Stimulated activated memory B cell treated with anti-CD40 and anti-IgM and Interleukin-4, amounts not matched to agents 10 μg/mL and 1 μg/mL and 100 μg/mL, for 72 hours (primary cell): ENCODE measurements at regions not wholly inside any gene's neighbourhood (a gene's known extent, or its start where the extent isn't known, plus 50 kb on each side); places are given as distances from the start of the nearest gene placed in this dataset.
A peak's percentile ranks its signal among the peaks of the same experiment; 100 is the strongest.

Experiments used
- ATAC-seq: fragments of 150-1000 bp; cut with Tn5 transposase; 2 replicates; pipeline ENCODE4 v1.10.0; 2021
- H3K27ac Mint-ChIP-seq: one replicate; pipeline ENCODE4 v1.8.0; 2022; ENCODE audit warnings: mild to moderate bottlenecking, mixed read lengths
- H3K27me3 Mint-ChIP-seq: one replicate; pipeline ENCODE4 v1.8.0; 2022; ENCODE audit warnings: mixed read lengths
- H3K36me3 Mint-ChIP-seq: one replicate; pipeline ENCODE4 v1.8.0; 2022; ENCODE audit warnings: mixed read lengths
- H3K4me1 Mint-ChIP-seq: one replicate; pipeline ENCODE4 v1.8.0; 2022; ENCODE audit warnings: mixed read lengths
- H3K4me3 Mint-ChIP-seq: one replicate; pipeline ENCODE4 v1.8.0; 2022; ENCODE audit warnings: mild to moderate bottlenecking, moderate library complexity, mixed read lengths
- H3K9me3 Mint-ChIP-seq: one replicate; pipeline ENCODE4 v1.8.0; 2022; ENCODE audit warnings: mixed read lengths

DNA sequence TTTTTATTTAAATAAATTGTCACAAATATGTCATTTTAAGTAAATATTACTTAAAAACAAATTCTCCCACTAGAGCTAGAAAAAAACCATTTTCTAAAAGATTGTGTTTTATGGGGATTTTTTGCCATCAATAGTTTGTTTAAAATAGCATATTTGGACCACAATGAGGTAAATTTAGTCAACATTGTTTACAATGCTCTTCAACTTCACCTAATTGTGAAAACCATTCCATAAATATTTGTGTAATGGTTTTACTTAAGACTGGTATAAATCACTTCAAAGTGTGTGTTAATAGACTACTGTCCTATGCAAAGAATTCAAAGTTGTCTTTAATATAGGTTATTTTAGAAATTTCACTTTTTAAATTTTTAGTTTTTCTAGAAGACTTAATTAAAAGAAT lies 1004.2 kb downstream of the PCDH18 start:
- Mint-ChIP-seq H3K27ac (no peak overlapping the region), H3K4me3 (no peak overlapping the region), H3K9me3 (no peaks in the 10 kb centered on the region), H3K27me3 (no peaks in the 10 kb centered on the region), H3K36me3 (no peaks in the 10 kb centered on the region), H3K4me1 (no peaks in the 10 kb centered on the region)
- no peak for ATAC-seq

DNA sequence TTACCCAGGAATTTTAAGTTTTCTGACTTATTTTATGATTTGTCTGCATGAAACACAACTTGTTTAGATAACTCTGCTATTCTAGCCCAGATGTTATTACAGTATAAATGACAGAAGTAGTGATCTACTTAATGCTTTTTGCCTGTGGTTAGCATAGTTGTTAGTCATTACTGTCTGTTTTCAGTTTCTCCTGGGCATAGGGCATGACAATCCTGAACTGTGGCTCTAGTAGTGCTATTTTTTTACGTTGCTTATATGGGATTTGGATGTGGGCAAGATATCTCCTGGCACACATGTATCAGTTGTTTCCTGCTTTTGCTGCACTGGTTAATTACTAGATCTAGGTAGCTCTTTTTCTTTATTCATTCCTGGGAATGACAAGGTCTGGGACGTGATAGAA lies 1005.8 kb downstream of the PCDH18 start:
- H3K4me3 Mint-ChIP-seq: no peak overlapping the region
- H3K27ac Mint-ChIP-seq: no peak overlapping the region
- no peaks in the 10 kb centered on the region for H3K36me3 Mint-ChIP-seq
- ATAC-seq: no peak
- no peaks in the 10 kb centered on the region for H3K27me3 Mint-ChIP-seq
- H3K9me3 Mint-ChIP-seq: no peaks in the 10 kb centered on the region
- H3K4me1 Mint-ChIP-seq: no peaks in the 10 kb centered on the region

DNA sequence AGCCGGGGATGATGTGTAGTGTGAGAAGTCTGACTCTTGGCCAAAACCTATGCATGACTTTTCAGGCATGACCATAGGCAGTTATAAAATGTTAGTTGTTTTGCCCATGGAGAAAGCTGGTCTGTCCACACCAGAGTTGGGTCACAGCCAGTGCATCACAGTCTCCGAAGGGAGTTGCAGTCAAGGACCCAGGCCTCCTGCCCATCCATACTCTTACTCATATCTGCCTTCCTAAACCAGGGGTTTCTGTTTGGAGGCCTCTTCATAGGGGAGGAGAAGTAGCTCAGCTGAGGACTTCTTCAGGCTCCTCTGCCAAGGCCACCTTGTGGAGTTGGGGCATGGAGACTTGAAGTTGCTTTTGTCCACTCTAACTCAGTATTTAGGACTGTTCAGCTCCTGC lies 1008.3 kb downstream of the PCDH18 start:
- Mint-ChIP-seq H3K9me3 (peaks cover 7% of the 10 kb centered on the region), H3K27ac (no peak overlapping the region), H3K4me3 (no peak overlapping the region), H3K27me3 (no peaks in the 10 kb centered on the region), H3K4me1 (no peaks in the 10 kb centered on the region), H3K36me3 (no peaks in the 10 kb centered on the region)
- peak; percentile 53 for ATAC-seq

DNA sequence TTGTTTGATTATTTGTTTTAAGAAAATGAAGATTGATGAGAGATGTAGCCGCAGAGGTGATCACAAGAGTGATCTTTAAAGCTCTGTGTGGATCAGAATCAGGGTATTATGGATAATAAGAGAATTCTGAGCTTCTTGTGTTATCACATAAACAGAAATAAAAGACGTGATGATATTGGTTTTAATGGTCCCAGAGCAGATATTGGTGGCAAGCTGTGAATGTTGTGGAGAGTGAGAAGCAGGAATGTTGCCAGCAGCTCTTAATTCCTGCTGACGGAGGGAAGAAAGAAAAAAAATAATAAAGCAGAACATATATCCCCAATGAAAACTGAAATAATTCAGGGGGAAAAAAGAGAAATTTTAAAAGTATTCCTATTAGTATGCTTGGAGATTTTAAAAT lies 1015.9 kb downstream of the PCDH18 start:
- no peak for ATAC-seq
- H3K27me3 Mint-ChIP-seq: no peaks in the 10 kb centered on the region
- H3K4me1 Mint-ChIP-seq: no peaks in the 10 kb centered on the region
- peaks cover 9% of the 10 kb centered on the region for H3K9me3 Mint-ChIP-seq
- no peaks in the 10 kb centered on the region for H3K36me3 Mint-ChIP-seq
- H3K27ac Mint-ChIP-seq: no peak overlapping the region
- H3K4me3 Mint-ChIP-seq: no peak overlapping the region

DNA sequence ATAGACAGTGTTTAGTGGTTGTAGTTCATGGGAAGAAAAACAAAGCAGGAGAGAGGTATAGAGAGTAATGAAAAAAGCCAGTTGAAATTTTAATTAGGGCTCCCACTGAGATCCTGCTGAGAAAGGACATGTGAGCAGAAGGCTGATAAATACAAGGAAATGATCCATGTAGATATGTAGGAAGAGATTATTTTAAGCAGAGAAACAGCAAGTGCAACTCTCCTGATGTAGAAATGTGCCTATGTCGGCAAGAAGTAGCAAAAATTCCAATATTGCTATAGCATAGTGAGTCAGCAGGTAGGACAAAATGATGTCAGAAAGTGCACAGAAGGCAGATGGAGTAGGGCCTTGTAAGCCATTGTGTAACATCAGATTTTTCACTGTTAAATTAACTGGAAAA lies 1027.3 kb downstream of the PCDH18 start:
- Mint-ChIP-seq H3K4me1 (no peaks in the 10 kb centered on the region), H3K27ac (no peak overlapping the region), H3K36me3 (no peaks in the 10 kb centered on the region), H3K27me3 (no peaks in the 10 kb centered on the region), H3K4me3 (no peak overlapping the region), H3K9me3 (peaks cover 8% of the 10 kb centered on the region)
- no peak for ATAC-seq

DNA sequence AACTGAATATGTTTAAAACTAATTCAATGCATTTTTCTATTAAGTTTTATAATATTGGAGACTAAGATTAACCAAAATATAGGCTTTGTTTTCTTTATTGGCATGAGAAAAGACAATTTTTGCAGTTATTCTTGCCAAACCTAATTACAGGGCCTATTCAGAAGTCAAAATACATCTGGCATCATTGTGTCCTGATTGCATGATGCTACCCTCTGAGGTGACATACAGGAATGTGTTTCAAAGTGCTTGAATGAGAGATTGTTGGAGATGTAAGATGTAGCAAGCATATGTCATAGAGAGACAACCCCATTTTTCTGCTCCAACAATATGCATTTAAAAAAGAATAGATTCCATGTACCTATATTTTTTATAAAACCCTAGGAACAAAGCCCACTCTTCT lies 1036.4 kb downstream of the PCDH18 start:
- ATAC-seq: no peak
- Mint-ChIP-seq H3K4me1 (no peaks in the 10 kb centered on the region), H3K4me3 (no peak overlapping the region), H3K36me3 (no peaks in the 10 kb centered on the region), H3K27me3 (no peaks in the 10 kb centered on the region), H3K9me3 (no peaks in the 10 kb centered on the region), H3K27ac (no peak overlapping the region)

DNA sequence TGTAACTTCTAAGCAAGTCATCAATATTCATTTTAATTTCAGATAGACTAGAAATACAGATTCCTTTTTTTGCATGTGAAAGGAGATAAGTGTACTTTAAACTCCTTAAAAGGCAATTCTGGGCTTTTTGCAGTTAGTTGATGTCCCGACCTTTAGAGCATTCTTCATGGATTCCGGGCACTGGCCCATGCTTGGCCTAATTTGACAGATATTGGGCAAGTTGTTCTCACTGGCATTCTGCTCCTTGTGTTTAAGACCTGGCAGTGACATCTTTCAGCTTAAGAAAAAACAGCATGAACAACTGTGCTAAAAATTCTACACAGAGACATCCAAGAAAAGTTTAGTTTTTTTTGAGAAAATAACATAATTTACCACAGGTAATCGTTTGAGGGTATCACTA lies 1037.2 kb downstream of the PCDH18 start:
- Mint-ChIP-seq H3K4me1 (no peaks in the 10 kb centered on the region), H3K9me3 (no peaks in the 10 kb centered on the region), H3K27ac (no peak overlapping the region), H3K36me3 (no peaks in the 10 kb centered on the region), H3K4me3 (no peak overlapping the region), H3K27me3 (no peaks in the 10 kb centered on the region)
- ATAC-seq: no peak

DNA sequence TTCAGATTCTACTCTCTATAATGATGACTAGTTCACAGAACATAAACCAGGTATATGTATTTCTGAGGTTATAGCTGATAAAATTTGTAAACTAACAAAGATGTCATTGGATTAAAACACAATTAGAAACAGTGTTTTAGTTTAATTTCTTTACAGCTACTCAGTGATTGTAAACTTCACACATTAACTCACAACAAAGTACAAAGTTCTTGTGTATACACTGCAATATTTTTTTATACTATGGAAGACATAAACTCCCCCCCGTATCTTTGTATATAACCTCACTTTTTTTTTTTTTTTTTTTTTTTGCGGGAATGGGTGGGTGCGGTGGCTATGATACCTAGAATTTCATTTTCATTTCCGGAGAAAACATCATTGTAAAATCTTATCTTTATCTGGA lies 1043.2 kb downstream of the PCDH18 start:
- H3K9me3 Mint-ChIP-seq: peaks cover 3% of the 10 kb centered on the region
- no peaks in the 10 kb centered on the region for H3K27me3 Mint-ChIP-seq
- no peak overlapping the region for H3K4me3 Mint-ChIP-seq
- ATAC-seq: no peak
- no peaks in the 10 kb centered on the region for H3K36me3 Mint-ChIP-seq
- no peaks in the 10 kb centered on the region for H3K4me1 Mint-ChIP-seq
- H3K27ac Mint-ChIP-seq: no peak overlapping the region

DNA sequence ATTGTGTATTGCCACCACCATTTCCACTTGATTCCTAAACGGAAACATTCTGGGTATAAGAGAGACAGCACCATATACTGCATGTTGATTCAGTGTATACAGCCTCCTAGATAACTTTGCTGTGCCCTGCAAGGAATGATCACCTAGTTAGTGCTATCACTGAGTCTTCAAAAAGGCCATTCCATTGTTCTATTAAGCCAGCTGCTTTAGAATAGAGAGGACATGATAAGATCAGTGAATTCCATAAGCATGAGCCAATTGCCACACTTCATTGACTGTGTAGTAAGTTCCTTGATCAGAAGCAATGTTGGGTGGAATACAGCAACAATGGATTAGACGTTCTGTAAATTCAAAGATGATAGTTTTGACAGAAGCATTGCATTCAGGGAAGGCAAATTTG lies 1047.3 kb downstream of the PCDH18 start:
- no peak overlapping the region for H3K27ac Mint-ChIP-seq
- no peak overlapping the region for H3K4me3 Mint-ChIP-seq
- no peaks in the 10 kb centered on the region for H3K27me3 Mint-ChIP-seq
- no peaks in the 10 kb centered on the region for H3K4me1 Mint-ChIP-seq
- no peaks in the 10 kb centered on the region for H3K36me3 Mint-ChIP-seq
- ATAC-seq: no peak
- peaks cover 3% of the 10 kb centered on the region for H3K9me3 Mint-ChIP-seq

DNA sequence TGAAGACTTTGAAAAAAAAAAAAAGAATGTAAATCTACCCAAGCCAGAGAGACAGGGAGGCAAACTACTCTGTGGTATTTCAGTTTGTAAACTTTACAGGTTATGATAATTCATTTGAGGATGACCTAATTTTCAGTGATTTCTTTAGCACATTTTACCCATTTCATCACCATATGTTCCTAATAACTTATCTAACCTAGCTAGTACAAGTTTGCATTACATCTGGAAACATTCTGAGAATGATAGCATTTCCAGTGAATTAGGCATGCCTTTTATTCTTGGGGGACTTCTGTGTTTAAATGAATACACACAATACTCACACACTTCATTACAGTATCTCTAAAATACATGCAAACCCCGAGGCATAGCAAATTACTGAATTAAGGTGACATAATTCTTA lies 1055.5 kb downstream of the PCDH18 start:
- Mint-ChIP-seq H3K27ac (no peak overlapping the region), H3K4me3 (no peak overlapping the region), H3K27me3 (no peaks in the 10 kb centered on the region), H3K4me1 (no peaks in the 10 kb centered on the region), H3K9me3 (peaks cover 3% of the 10 kb centered on the region), H3K36me3 (no peaks in the 10 kb centered on the region)
- no peak for ATAC-seq

DNA sequence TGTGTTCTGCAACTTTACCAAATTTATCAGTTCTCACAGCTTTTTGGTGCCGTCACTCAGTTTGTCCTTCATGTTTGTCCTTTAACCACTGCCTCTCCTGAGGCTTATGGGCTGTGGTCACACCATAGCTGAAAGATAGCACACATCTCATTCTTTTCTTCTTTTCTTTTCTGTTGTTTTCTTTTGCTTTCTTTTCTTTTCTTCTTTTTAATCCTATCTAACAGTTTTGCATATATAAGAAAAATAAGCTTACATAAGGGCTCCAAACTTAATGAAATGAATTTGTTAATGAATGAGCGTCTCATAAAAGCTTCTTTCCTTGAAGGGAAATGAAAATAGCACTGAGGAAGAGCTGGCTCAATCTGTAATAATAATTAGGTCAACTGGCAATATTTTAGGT lies 1061.2 kb downstream of the PCDH18 start:
- H3K4me3 Mint-ChIP-seq: no peak overlapping the region
- no peaks in the 10 kb centered on the region for H3K27me3 Mint-ChIP-seq
- H3K9me3 Mint-ChIP-seq: peaks cover 8% of the 10 kb centered on the region
- no peak for ATAC-seq
- H3K27ac Mint-ChIP-seq: no peak overlapping the region
- no peaks in the 10 kb centered on the region for H3K4me1 Mint-ChIP-seq
- no peaks in the 10 kb centered on the region for H3K36me3 Mint-ChIP-seq

DNA sequence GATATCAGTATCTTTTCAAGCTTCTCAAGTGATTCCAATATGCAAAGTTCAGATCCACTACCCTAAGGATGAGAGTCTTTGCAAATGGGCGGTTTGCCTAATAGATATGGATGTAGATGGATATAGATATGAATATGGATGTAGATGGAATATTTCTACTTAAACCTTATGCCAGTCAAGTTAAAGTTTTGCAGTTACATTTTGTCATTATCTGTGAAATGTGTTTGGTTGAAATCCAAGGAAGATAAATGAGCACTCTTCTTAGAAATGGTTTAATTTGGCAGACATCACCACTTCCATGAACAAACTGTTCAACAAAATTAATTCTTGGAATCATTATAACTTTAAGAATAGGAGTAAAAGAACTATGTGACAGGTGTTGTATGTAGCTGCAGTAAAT lies 1066.6 kb downstream of the PCDH18 start:
- no peaks in the 10 kb centered on the region for H3K4me1 Mint-ChIP-seq
- no peak overlapping the region for H3K4me3 Mint-ChIP-seq
- ATAC-seq: no peak
- no peaks in the 10 kb centered on the region for H3K36me3 Mint-ChIP-seq
- peaks cover 3% of the 10 kb centered on the region for H3K9me3 Mint-ChIP-seq
- H3K27me3 Mint-ChIP-seq: no peaks in the 10 kb centered on the region
- no peak overlapping the region for H3K27ac Mint-ChIP-seq

DNA sequence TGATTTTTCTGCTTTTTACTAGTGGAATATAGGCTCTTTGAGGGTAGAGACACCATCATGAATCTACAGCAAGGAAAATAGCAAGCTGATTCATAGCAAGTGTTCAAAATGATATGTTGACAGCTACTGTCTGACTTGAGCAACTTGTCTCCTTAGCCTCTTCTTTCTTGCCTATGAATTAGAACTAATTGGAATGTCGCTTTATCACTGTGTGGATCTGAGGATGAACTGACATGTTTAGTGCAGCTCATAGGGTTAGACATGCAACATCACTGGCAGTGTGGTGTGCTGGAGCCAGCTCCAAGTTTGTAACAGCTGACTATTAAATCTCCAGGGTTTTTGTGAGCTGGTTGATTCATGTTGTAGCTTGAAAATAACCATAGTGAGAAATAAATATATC lies 1068.4 kb downstream of the PCDH18 start:
- no peak for ATAC-seq
- Mint-ChIP-seq H3K36me3 (no peaks in the 10 kb centered on the region), H3K4me1 (no peaks in the 10 kb centered on the region), H3K27me3 (no peaks in the 10 kb centered on the region), H3K27ac (no peak overlapping the region), H3K4me3 (no peak overlapping the region), H3K9me3 (no peaks in the 10 kb centered on the region)

DNA sequence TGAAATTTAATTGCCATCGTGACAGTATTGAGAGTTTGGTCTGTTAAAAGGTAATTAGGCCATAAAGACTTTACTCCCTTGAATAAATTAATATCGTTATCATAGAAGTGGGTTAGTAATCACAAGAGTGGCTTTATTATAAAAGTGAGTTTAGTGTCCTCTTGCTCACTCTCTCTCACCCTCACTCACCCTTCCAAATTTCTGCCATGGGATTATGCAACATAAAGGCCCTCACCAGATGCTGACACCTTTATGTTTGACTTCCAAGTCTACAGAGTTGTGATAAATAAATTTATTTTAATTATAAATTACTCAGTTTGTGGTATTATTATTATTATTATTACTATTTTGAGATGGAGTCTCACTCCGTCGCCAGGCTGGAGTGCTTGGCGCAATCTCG lies 1070.8 kb downstream of the PCDH18 start:
- H3K27ac Mint-ChIP-seq: no peak overlapping the region
- H3K4me3 Mint-ChIP-seq: no peak overlapping the region
- no peaks in the 10 kb centered on the region for H3K9me3 Mint-ChIP-seq
- H3K27me3 Mint-ChIP-seq: no peaks in the 10 kb centered on the region
- H3K36me3 Mint-ChIP-seq: no peaks in the 10 kb centered on the region
- no peak for ATAC-seq
- no peaks in the 10 kb centered on the region for H3K4me1 Mint-ChIP-seq

DNA sequence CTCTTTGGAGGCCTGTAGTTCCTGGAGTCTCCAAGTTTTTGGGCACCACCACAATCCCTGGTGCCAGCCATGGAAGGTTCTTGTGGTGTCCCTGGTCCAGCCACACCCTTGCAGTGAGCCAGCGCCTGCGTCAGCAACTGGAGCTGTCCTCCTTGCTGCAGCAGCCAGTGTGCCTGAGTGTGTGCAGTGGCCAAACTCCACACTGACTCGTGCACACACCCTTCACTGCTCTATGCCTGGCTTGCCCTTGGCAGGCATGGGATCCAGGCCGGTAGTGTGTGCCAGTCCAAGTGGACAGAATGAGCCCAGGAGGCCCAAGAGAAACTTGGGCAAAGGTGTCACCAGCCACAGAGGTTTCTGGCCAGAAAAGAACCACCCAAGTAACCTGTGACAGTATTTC lies 1074.0 kb downstream of the PCDH18 start:
- no peaks in the 10 kb centered on the region for H3K9me3 Mint-ChIP-seq
- peak; percentile 48 for ATAC-seq
- H3K4me3 Mint-ChIP-seq: no peak overlapping the region
- no peaks in the 10 kb centered on the region for H3K27me3 Mint-ChIP-seq
- H3K27ac Mint-ChIP-seq: no peak overlapping the region
- H3K4me1 Mint-ChIP-seq: no peaks in the 10 kb centered on the region
- no peaks in the 10 kb centered on the region for H3K36me3 Mint-ChIP-seq

DNA sequence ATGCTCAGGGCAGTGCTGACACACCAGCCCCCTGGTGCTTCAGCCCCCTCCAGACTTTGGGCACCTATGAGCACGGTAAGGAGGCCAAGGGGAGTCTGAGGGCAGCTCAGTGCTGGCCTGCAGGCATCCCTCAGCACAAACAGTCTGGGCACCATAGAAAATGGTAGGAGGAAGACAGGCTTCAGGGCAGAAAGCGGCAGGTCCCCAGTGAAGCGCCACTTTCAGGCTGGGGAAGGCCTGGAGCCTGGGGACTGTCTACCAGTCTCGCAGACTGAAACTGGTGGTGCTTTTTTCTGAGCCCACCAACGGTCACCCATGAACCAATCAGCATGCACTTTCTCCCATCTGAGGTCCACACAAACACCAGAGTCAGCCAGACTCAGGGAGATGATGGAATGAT lies 1074.7 kb downstream of the PCDH18 start:
- no peaks in the 10 kb centered on the region for H3K4me1 Mint-ChIP-seq
- no peaks in the 10 kb centered on the region for H3K36me3 Mint-ChIP-seq
- H3K9me3 Mint-ChIP-seq: no peaks in the 10 kb centered on the region
- H3K27me3 Mint-ChIP-seq: no peaks in the 10 kb centered on the region
- ATAC-seq: no peak
- no peak overlapping the region for H3K27ac Mint-ChIP-seq
- H3K4me3 Mint-ChIP-seq: no peak overlapping the region

DNA sequence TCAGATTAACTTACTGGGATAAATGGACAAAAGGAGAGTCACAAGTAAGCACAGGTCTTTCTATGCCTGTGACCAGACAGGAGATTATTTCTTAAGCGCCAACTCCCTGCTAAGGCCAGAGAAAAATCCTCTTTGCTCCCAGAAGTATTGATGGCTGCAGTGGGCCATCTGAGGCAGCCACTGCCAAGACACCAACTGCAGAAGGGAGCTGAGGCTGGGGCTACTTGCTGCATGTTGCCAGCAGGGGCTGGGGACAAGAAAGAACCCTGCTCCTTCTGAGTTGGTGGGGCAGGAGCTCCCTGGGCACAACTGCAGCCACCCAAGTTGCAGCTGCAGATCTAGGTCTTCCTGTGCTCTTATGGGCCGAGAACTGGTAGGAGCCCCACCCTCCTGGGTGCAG lies 1075.3 kb downstream of the PCDH18 start:
- Mint-ChIP-seq H3K36me3 (no peaks in the 10 kb centered on the region), H3K4me1 (no peaks in the 10 kb centered on the region), H3K27me3 (no peaks in the 10 kb centered on the region), H3K9me3 (no peaks in the 10 kb centered on the region), H3K27ac (no peak overlapping the region), H3K4me3 (no peak overlapping the region)
- peak; percentile 13 for ATAC-seq
